OCI-LY3 (cell line): ENCODE measurements at regions not wholly inside any gene's neighbourhood (a gene's known extent, or its start where the extent isn't known, plus 50 kb on each side); places are given as distances from the start of the nearest gene placed in this dataset.

Experiments used
- H2AFZ ChIP-seq: fragments of 200-600, 300-600 bp; shearing (Covaris generic); 2 replicates; pipeline ENCODE4 v1.6.0; 2014; ENCODE audit warnings: antibody characterized with exemption, low read depth, low read length
- H3K27ac ChIP-seq: fragments of 200-600, 300-600 bp; sonication (generic); 2 replicates; pipeline ENCODE4 v1.5.1; 2014; ENCODE audit warnings: mild to moderate bottlenecking, low read length, moderate library complexity, mixed read lengths
- H3K27me3 ChIP-seq: fragments of 200-600, 300-600 bp; sonication (generic); 2 replicates; pipeline ENCODE4 v1.6.1; 2014; ENCODE audit warnings: low read depth, low read length, mixed read lengths
- H3K36me3 ChIP-seq: fragments of 200-600, 300-600 bp; sonication (generic); replicated peaks from 2 replicates; pipeline ENCODE3; 2014; ENCODE audit warnings: low read depth, low read length, mixed read lengths
- H3K4me1 ChIP-seq: fragments of 300-600, 200-600 bp; sonication (generic); 2 replicates; pipeline ENCODE4 v1.6.1; 2014; ENCODE audit warnings: low read length, mixed read lengths
- H3K4me2 ChIP-seq: fragments of 200-600, 300-600 bp; sonication (generic); 2 replicates; pipeline ENCODE4 v1.6.1; 2014; ENCODE audit warnings: low read length, mixed read lengths
- H3K4me3 ChIP-seq: fragments of 300-600, 200-600 bp; sonication (generic); 2 replicates; pipeline ENCODE4 v1.5.1; 2014; ENCODE audit warnings: antibody characterized with exemption, mild to moderate bottlenecking, low read length, moderate library complexity
- H3K79me2 ChIP-seq: fragments of 300-600, 200-600 bp; shearing (Covaris generic); 2 replicates; pipeline ENCODE4 v1.6.1; 2014; ENCODE audit warnings: mild to moderate bottlenecking, low read length, mixed read lengths
- H3K9ac ChIP-seq: fragments of 300-600, 200-600 bp; shearing (Covaris generic); 2 replicates; pipeline ENCODE4 v1.6.0; 2014; ENCODE audit warnings: mild to moderate bottlenecking, low read length, moderate library complexity
- H3K9me3 ChIP-seq: fragments of 200-600, 300-600 bp; shearing (Covaris generic); 2 replicates; pipeline ENCODE4 v1.6.1; 2014; ENCODE audit warnings: low read length, mixed read lengths; ENCODE audit not compliant: insufficient read depth
- H4K20me1 ChIP-seq: fragments of 200-600, 300-600 bp; sonication (generic); 2 replicates; pipeline ENCODE4 v1.6.1; 2016; ENCODE audit warnings: low read length, mixed read lengths; ENCODE audit not compliant: insufficient read depth
- EZH2phosphoT487 ChIP-seq: fragments of 200-600 bp; shearing (Covaris generic); IDR thresholded peaks from 2 replicates; pipeline ENCODE4 v1.6.1; 2018; ENCODE audit warnings: antibody characterized with exemption, mixed run types, low read depth
- TF ChIP-seq, protein P1 (sequence below): fragments of 200-600, 300-600 bp; sonication (generic); IDR thresholded peaks from 2 replicates; pipeline ENCODE4 v1.5.1; 2014; ENCODE audit warnings: antibody characterized with exemption, low read length, low read depth

DNA sequence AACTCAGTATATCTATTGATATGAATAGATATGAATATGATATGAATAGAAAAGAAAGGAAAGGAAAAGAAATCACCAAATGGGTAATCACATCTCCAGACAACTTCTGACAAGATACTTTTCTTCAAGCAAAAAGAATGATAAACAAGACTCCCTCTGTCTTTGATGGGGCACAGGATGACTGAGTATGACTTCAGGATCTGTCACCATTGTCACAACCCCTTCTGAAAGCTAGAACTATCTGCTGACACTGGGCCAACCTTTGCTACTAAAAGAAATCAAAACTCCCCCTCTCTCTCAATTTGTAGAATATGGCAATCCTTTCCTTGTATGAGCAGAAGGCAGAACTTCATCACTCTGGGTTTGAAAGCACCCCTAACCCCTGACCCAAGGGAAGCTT lies 267.2 kb upstream of the RASGEF1B start:
- Histone ChIP-seq H3K4me3 (no peak overlapping the region), H3K4me2 (no peak overlapping the region), H3K9me3 (no peaks in the 10 kb centered on the region), H3K27me3 (no peaks in the 10 kb centered on the region), H3K36me3 (no peaks in the 10 kb centered on the region), H3K79me2 (no peaks in the 10 kb centered on the region), H3K4me1 (0 out of 2 replicates have a peak, but pooled peaks cover 5% of the 10 kb centered on the region), H2AFZ (no peak overlapping the region), H3K9ac (no peak overlapping the region), H3K27ac (no peak overlapping the region), H4K20me1 (no peaks in the 10 kb centered on the region)
- TF ChIP-seq EZH2phosphoT487 = no peak
- TF ChIP-seq, protein P1, sequence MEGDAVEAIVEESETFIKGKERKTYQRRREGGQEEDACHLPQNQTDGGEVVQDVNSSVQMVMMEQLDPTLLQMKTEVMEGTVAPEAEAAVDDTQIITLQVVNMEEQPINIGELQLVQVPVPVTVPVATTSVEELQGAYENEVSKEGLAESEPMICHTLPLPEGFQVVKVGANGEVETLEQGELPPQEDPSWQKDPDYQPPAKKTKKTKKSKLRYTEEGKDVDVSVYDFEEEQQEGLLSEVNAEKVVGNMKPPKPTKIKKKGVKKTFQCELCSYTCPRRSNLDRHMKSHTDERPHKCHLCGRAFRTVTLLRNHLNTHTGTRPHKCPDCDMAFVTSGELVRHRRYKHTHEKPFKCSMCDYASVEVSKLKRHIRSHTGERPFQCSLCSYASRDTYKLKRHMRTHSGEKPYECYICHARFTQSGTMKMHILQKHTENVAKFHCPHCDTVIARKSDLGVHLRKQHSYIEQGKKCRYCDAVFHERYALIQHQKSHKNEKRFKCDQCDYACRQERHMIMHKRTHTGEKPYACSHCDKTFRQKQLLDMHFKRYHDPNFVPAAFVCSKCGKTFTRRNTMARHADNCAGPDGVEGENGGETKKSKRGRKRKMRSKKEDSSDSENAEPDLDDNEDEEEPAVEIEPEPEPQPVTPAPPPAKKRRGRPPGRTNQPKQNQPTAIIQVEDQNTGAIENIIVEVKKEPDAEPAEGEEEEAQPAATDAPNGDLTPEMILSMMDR = no peak

DNA sequence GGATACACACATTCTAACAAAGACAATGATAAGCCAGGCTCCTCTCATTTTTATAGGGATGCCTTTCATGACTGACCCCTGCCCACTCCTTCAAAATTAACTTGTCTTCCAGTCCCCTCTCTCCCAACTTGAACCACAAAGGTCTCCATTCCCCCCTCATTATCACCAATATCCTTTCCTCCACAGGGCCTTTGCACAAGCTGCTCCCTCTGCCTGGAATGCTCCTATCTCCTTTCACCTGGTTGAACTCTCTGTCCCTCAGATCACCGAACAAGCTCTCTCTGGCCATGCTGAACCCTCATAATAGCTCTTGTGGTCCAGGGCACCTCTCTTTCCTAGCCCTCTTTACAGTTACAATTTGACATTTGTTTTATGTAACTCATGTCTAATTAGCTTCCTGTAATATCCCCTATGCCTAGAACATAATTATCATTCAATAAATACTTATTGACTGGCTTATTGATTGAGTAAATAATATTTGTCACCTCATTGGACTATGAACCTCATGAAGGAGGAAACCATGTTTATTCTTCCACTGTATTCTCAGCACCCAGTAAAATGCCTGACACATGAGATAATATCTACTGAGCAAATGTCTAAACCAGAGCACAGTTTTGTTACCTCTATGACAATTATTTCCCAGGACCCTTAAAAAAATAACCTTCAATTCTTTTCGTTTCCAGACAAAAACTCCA lies 266.3 kb upstream of the RASGEF1B start:
- no peak overlapping the region for H3K4me2 ChIP-seq
- H4K20me1 ChIP-seq = no peaks in the 10 kb centered on the region
- no peaks in the 10 kb centered on the region for H3K36me3 ChIP-seq
- no peaks in the 10 kb centered on the region for H3K9me3 ChIP-seq
- H3K79me2 ChIP-seq = no peaks in the 10 kb centered on the region
- H3K9ac ChIP-seq = no peak overlapping the region
- no peak overlapping the region for H3K27ac ChIP-seq
- H3K4me3 ChIP-seq = no peak overlapping the region
- H2AFZ ChIP-seq = no peak overlapping the region
- 0 out of 2 replicates have a peak, but pooled peaks cover 5% of the 10 kb centered on the region for H3K4me1 ChIP-seq
- no peaks in the 10 kb centered on the region for H3K27me3 ChIP-seq
- TF ChIP-seq, protein P1 = no peak
- no peak for TF ChIP-seq EZH2phosphoT487

DNA sequence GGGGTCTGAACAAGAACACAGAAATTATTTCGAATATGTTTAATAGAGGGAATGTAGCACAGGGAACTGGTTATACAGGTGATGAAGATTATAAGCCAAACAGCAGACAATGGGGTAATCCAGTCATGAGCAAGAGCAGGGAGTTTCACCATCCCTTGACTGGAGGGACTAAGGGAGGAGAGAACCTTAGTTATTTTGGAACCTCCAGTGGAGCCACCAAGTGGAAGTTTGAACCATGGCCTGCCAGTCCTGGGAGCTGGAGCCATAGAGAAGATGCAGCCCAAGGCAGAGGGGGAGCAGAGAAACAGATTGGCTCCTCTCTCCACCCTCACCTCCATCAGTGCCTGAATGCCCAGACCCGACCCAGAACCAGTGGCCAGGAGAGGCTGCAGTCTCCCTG lies 264.6 kb upstream of the RASGEF1B start:
- H3K36me3 ChIP-seq = no peaks in the 10 kb centered on the region
- no peaks in the 10 kb centered on the region for H3K79me2 ChIP-seq
- no peak overlapping the region for H3K9ac ChIP-seq
- 0 out of 2 replicates have a peak, but pooled peaks cover 5% of the 10 kb centered on the region for H3K4me1 ChIP-seq
- H3K27me3 ChIP-seq = no peaks in the 10 kb centered on the region
- H3K4me2 ChIP-seq = no peak overlapping the region
- no peak overlapping the region for H3K27ac ChIP-seq
- H3K9me3 ChIP-seq = no peaks in the 10 kb centered on the region
- TF ChIP-seq, protein P1 = no peak
- TF ChIP-seq EZH2phosphoT487 = no peak
- no peak overlapping the region for H3K4me3 ChIP-seq
- H2AFZ ChIP-seq = no peak overlapping the region
- H4K20me1 ChIP-seq = no peaks in the 10 kb centered on the region

DNA sequence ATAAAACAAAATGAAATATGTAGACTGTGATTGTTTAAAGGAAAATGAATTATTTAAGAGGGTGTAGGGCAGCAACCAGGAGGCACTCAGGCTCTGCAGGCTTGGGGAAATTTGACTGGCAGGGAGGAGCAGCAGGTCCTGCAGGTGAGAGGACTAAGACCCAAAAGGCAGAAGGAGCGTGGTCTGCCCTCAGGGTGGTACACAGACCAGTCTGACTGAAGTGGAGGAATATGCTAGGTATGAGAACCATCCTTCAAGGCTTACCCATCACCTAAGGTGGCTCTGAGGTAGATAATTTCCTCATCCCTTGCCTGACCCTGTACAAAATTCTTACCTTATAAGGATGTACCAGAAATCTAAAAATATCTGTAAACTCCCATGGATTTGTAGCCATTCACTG lies 261.3 kb upstream of the RASGEF1B start:
- Histone ChIP-seq H3K27ac (no peak overlapping the region), H3K9ac (no peak overlapping the region), H3K36me3 (no peaks in the 10 kb centered on the region), H3K4me2 (no peak overlapping the region), H2AFZ (no peak overlapping the region), H3K4me3 (no peak overlapping the region), H3K9me3 (no peaks in the 10 kb centered on the region), H4K20me1 (no peaks in the 10 kb centered on the region), H3K27me3 (no peaks in the 10 kb centered on the region; the same call in 1 of the 2 replicates), H3K79me2 (no peaks in the 10 kb centered on the region), H3K4me1 (no peaks in the 10 kb centered on the region)
- no peak for TF ChIP-seq EZH2phosphoT487
- TF ChIP-seq, protein P1 = no peak
